ENCODE measurements at regions not wholly inside any gene's neighbourhood (a gene's known extent, or its start where the extent isn't known, plus 50 kb on each side); places are given as distances from the start of the nearest gene placed in this dataset.
A peak's percentile ranks its signal among the peaks of the same experiment; 100 is the strongest.
"Not testable (repeated sequence)": the region's sequence is repeated elsewhere in the genome, so short reads cannot be mapped to it uniquely, and the experiment has no call there.

GRCh38 chr1:30378991-30379581 lies 344.3 kb downstream of the MATN1 start:
- peak; percentile 64 for DNase-seq (ENCODE audit: low spot score)

- DNase-seq (ENCODE audit: low spot score): no peak
These were observed 345.3 kb downstream of the MATN1 start for GRCh38 chr1:30378003-30378596.

GRCh38 chr1:30377230-30378002 lies 346.0 kb downstream of the MATN1 start:
- DNase-seq (ENCODE audit: low spot score): no peak

GRCh38 chr1:30376054-30376697 lies 347.2 kb downstream of the MATN1 start:
- no peak for DNase-seq (ENCODE audit: low spot score)

- DNase-seq (ENCODE audit: low spot score): no peak
These were observed 348.2 kb downstream of the MATN1 start for GRCh38 chr1:30375156-30375555.

GRCh38 chr1:30374400-30375070 lies 348.9 kb downstream of the MATN1 start:
- no peak for DNase-seq (ENCODE audit: low spot score)

DNA sequence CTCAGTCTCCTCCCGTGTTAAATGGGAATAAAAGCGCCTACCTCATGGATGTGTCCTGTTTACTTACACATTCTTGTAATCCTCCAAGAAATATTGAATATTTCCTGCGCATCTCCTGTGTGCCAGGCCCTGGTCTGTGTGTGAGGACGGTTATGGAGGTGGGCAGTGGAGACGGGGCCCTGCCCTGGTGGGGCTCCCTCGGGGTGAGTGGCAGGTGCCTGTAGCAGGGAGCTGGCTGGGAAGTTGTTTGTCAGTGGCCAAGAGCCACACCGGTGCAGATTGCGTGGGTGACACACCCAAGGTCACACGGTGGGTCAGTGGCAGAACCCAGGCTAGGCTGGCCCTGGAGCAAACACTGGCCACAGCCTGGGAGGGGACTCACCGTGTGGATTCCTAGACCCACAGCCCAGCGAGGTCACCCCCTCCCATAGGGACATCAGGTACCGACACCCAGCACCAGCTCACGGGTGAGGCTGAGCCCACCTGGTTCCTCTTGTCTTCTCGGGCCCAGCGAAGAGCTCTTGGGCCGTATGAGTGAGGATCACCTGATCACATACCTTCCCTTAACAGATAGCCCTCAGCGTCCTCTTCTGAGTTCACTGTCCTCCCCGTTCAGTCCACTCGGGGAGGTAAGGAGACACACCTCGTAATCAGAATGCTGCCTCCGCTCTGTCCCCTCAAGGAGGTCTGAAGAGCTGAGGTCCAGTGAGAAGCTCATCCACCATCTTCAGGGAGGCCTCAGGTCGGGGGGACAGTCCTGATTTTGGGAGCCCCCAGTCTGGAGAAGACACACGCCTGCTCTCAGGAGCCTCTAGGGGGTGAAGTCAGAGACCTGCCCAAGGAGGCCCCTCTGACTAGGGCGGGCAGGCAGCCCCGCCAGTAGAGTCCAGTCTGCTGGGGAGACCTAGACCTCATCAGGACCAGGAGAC lies 349.6 kb downstream of the MATN1 start:
- no peak for DNase-seq (ENCODE audit: low spot score)

DNA sequence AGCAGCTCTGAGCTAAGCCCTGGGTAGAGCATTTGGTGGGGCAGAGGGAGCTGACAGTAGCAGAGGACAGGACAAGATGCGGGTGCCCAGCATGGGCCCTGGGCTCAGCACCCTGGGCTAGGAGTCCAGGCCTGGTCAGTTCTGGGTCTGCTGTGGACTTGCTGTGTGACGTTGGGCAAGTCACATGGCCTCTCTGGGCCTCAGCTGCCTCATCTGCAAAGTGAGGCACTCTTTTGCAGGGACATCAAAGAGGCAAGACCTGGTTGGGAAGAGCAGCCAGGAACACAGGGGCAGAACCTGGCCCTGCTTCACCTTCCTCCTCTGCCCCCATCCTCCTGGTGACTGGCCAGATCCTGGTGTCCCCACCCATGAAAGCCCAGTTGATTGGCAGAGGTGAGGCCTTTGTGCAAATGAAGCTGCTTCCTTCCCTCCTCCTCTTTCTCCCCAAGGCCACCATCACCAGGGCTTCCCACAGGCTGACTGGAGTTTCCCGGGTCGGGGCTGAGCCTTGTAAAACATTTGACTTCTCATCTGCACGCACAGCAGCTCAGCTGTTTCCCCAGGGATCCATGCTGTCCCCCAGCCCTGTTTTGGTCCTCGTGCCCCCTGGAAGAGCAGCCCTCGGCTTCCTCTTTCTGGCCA lies 350.5 kb downstream of the MATN1 start:
- no peak for DNase-seq (ENCODE audit: low spot score)

GRCh38 chr1:30371888-30372791 lies 351.2 kb downstream of the MATN1 start:
- DNase-seq (ENCODE audit: low spot score): no peak

- no peak for DNase-seq (ENCODE audit: low spot score)
These were observed 352.1 kb downstream of the MATN1 start for GRCh38 chr1:30371179-30371788.

DNA sequence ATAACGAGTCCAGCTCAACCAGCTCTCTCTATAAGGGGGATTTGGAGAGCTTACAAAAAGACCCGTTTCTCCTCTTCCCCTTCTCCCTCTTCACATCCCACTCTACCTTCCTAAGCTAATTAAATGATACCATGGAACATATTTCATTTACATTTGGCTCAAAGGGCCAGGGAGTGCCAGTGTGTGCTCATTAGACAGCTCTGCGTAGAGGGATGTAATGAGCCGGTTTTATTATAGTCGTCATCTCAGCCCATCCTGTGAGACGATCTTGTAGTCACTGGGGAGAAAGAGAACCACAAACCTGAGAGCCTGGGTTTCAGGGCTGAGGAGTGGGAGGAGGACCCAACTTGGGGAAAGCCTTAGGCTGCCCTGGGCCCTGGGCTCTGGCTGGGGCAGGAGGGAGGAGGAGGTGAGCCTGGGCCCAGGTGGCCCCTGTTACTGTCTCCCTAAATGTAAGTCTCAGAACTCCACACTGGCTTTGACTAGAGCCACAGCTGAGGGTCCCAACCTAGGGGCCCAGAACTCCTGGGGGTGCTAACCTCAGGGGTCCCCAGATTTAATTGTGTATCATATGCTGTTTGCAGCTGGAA lies 354.6 kb downstream of the MATN1 start:
- no peak for DNase-seq (ENCODE audit: low spot score)

GRCh38 chr1:30366911-30367310 lies 356.5 kb downstream of the MATN1 start:
- DNase-seq (ENCODE audit: low spot score): no peak

- no peak for DNase-seq (ENCODE audit: low spot score)
These were observed 357.2 kb downstream of the MATN1 start for GRCh38 chr1:30366199-30366598.

DNA sequence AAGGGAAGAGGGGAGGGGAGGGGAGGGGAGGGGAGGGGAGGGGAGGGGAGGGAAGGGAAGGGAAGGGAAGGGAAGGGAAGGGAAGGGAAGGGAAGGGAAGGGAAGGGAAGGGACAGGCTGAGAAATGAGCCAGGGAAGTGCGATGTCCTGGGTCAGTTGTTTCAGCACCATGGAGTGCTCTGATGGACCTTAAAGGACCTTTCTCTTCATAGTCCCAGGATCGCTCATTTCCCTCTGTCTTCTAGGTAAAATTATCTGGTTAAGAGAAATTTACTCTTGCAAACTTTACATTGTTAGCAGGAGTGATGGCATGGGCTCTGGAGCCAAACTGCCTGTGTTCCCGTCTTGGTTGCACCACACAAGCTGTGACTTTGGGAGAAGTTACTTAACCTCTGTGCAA lies 357.8 kb downstream of the MATN1 start:
- DNase-seq (ENCODE audit: low spot score): no peak

DNA sequence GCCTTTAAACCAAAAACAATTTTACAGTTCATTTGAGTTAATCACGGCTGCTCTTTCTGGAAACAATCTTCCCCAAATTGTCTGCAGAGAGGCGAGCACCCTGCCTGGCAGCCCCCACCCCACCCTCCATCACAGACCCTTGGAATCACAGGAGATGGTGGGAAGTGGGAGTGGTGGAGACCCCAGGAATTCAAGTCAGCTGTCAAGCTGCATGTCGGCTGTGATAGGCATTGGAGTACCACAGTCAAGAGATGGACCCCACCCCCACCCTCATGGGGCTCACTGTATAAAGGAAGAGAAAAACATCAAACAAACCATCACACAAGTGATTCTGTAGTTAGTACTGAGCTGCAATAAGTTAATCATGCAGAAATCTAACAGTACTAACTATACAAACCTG lies 360.4 kb downstream of the MATN1 start:
- DNase-seq (ENCODE audit: low spot score): no peak

DNA sequence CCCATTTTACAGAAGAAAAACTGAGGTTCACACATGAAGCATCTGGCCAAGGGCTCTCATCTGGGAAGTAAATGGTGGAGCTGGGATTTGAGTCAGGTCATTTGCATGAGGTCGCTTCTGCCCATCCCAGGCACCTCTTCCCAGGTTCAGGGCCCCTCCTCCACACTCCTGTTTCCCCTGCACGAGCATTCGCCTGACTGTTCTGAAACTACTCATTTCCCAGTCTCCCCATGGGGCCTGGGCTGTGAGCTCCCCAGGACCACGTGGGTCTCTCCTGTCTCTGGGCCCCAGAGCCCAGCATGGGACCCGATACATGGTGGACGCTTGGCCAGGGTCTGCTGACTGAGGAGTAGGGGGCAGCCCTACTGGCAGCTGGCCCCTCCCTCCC lies 360.8 kb downstream of the MATN1 start:
- no peak for DNase-seq (ENCODE audit: low spot score)

- not testable (repeated sequence) for DNase-seq (ENCODE audit: low spot score)
These were observed 361.3 kb downstream of the MATN1 start for GRCh38 chr1:30361890-30362602.

GRCh38 chr1:30360753-30361152 lies 362.6 kb downstream of the MATN1 start:
- no peak for DNase-seq (ENCODE audit: low spot score)

All from COLO829 (cell line).